Stimulated activated CD4-positive, alpha-beta T cell treated with anti-CD3 and anti-CD28 coated beads, Interleukin-15, amount 100 ng/mL, for 48 hours (primary cell): ENCODE measurements at regions not wholly inside any gene's neighbourhood (a gene's known extent, or its start where the extent isn't known, plus 50 kb on each side); places are given as distances from the start of the nearest gene placed in this dataset.

ENCODE experiments used
- DNase-seq, 2 donors: peaks; one replicate each; pipeline ENCODE4 v3.0.0-alpha.2; 2020; ENCODE audit warnings: low read depth in 2 of 2

GRCh38 chr1:99163671-99164070 is 100.6 kb upstream of the PLPPR4 start:
- no peak for DNase-seq

- no peak for DNase-seq
These were observed 93.8 kb upstream of the PLPPR4 start for GRCh38 chr1:99170516-99170915.

GRCh38 chr1:99171184-99171813 is 93.0 kb upstream of the PLPPR4 start:
- no peak for DNase-seq

- DNase-seq = no peak
These were observed 91.0 kb upstream of the PLPPR4 start for GRCh38 chr1:99173282-99173681.

- DNase-seq = no peak
These were observed 90.4 kb upstream of the PLPPR4 start for GRCh38 chr1:99173900-99174299.

GRCh38 chr1:99176753-99177152 is 87.5 kb upstream of the PLPPR4 start:
- DNase-seq = no peak

GRCh38 chr1:99177465-99177864 is 86.8 kb upstream of the PLPPR4 start:
- no peak for DNase-seq

GRCh38 chr1:99180343-99180808 is 83.9 kb upstream of the PLPPR4 start:
- DNase-seq = peak; percentile 27 to 51

- DNase-seq = no peak
These were observed 83.4 kb upstream of the PLPPR4 start for GRCh38 chr1:99180915-99181314.

- DNase-seq = no peak
These were observed 82.4 kb upstream of the PLPPR4 start for GRCh38 chr1:99181892-99182291.

GRCh38 chr1:99185196-99185595 is 79.1 kb upstream of the PLPPR4 start:
- no peak for DNase-seq

GRCh38 chr1:99193431-99193830 is 70.9 kb upstream of the PLPPR4 start:
- DNase-seq = no peak

GRCh38 chr1:99198393-99198792 is 65.9 kb upstream of the PLPPR4 start:
- no peak for DNase-seq

GRCh38 chr1:99207216-99207615 is 57.1 kb upstream of the PLPPR4 start:
- DNase-seq = no peak
